ENCODE measurements at regions not wholly inside any gene's neighbourhood (a gene's known extent, or its start where the extent isn't known, plus 50 kb on each side); places are given as distances from the start of the nearest gene placed in this dataset.

DNA sequence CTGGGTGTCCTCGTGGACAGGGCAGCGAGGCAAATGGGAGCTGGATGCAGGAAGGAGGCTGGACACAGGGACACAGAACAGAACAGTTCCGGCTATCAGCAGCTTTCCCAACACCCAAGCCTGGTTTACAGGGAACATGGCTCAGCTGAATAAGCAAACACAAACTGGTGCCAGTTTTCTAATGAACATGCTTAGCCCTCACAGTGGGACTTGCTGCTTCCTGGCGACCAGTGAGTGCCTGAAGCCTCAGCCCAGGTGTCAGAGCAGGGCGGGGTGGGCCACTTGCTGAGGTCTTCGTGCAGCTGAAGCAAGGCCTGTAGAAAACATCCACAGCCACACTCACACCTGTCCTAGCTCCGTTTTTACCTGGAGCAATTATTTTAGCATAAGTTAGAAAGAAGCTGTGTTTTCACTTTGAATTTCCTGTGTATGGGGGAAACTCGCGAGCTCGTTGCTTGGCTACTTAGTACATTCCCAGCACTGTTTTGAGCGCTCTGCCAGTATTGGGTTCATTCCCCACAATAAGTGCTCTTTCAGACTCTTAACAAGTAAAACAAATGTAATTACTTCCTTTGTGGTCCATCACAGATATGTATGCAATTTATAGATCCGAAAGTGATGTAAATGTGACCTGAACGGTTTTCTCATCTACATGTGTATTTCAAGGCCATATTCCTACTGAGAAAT, 261.2 kb upstream of the SHH start:
- H3K27ac ChIP-seq (ENCODE audit: low read depth in 2 of 2, low read length in 2 of 2), result no peak overlapping the region
- FAIRE-seq, result no peak

DNA sequence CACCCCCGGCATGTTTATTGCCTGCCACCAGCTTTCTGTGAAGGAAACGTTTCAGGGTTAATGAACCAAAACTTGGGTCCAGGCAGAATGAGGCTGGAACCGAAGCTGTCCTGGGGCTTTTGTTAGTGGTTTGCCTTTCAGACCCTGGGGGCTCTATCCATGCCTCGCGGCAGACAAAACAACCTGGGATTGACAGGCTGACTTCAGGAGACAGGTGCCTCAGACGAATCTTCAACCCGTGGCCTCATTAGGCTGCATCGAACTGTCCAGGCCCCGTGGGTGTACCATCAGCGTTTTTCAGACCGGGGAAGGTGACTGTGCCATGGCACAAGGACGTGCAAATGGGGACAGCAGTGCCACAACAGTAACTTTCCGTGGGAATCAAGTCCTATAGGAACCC, 259.3 kb upstream of the SHH start:
- Histone ChIP-seq H3K27me3 (ENCODE audit: control insufficient read depth, insufficient read depth, low read length) (no peaks in the 10 kb centered on the region), H3K4me3 (ENCODE audit: low read length in 3 of 3) (no peak overlapping the region), H3K9ac (ENCODE audit: low read length in 3 of 3) (no peak overlapping the region), H3K4me1 (ENCODE audit: control insufficient read depth in 2 of 3, insufficient read depth in 2 of 3, low read depth in 1 of 3, low read length in 3 of 3) (no peaks in the 10 kb centered on the region), H3K9me3 (ENCODE audit: control insufficient read depth in 2 of 3, insufficient read depth in 1 of 3, low read length in 3 of 3) (no peaks in the 10 kb centered on the region), H3K27ac (ENCODE audit: low read depth in 2 of 2, low read length in 2 of 2) (no peak overlapping the region), H3K36me3 (ENCODE audit: control insufficient read depth in 2 of 3, insufficient read depth in 3 of 3, low read length in 3 of 3) (no peaks in the 10 kb centered on the region)
- DNase-seq (peak in 2 of 5 donors; percentile 19 to 24), FAIRE-seq (no peak)
- intact Hi-C loops (cut with DNase I), result no loop called here
- TF ChIP-seq, protein P1, sequence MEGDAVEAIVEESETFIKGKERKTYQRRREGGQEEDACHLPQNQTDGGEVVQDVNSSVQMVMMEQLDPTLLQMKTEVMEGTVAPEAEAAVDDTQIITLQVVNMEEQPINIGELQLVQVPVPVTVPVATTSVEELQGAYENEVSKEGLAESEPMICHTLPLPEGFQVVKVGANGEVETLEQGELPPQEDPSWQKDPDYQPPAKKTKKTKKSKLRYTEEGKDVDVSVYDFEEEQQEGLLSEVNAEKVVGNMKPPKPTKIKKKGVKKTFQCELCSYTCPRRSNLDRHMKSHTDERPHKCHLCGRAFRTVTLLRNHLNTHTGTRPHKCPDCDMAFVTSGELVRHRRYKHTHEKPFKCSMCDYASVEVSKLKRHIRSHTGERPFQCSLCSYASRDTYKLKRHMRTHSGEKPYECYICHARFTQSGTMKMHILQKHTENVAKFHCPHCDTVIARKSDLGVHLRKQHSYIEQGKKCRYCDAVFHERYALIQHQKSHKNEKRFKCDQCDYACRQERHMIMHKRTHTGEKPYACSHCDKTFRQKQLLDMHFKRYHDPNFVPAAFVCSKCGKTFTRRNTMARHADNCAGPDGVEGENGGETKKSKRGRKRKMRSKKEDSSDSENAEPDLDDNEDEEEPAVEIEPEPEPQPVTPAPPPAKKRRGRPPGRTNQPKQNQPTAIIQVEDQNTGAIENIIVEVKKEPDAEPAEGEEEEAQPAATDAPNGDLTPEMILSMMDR (IDR thresholded peaks at IDR 0.05; ENCODE audit: borderline replicate concordance, extremely low read depth, insufficient read depth), result no peak

More for the DNA sequence above, 261.2 kb upstream of the SHH start:
- DNase-seq, result no peak
- intact Hi-C loops (cut with DNase I), result no loop called here
- Histone ChIP-seq H3K4me3 (ENCODE audit: low read length in 3 of 3) (no peak overlapping the region), H3K9ac (ENCODE audit: low read length in 3 of 3) (no peak overlapping the region), H3K4me1 (ENCODE audit: control insufficient read depth in 2 of 3, insufficient read depth in 2 of 3, low read depth in 1 of 3, low read length in 3 of 3) (no peaks in the 10 kb centered on the region), H3K9me3 (ENCODE audit: control insufficient read depth in 2 of 3, insufficient read depth in 1 of 3, low read length in 3 of 3) (no peaks in the 10 kb centered on the region), H3K36me3 (ENCODE audit: control insufficient read depth in 2 of 3, insufficient read depth in 3 of 3, low read length in 3 of 3) (no peaks in the 10 kb centered on the region), H3K27me3 (ENCODE audit: control insufficient read depth, insufficient read depth, low read length) (no peaks in the 10 kb centered on the region)
- TF ChIP-seq, protein P1 (IDR thresholded peaks at IDR 0.05; ENCODE audit: borderline replicate concordance, extremely low read depth, insufficient read depth), result no peak

DNA sequence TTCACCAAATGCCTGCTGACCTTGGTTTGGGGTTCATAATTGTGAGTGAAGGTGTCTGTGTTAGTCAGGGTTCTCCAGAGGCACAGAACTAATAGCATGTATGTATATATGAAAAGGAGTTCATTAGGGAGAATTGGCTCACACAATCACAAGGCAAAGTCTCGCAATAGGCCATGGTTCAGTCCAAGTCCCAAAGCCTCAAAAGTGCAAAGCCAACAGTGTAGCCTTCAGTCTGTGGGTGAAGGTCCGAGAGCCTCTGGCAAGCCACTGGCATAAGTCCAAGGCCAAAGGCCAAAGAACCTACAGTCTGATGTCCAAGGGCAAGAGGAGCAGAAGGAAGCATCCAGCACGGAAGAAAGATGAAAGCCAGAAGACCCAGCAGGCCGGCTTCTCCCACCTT, 257.6 kb upstream of the SHH start:
- TF ChIP-seq, protein P1 (IDR thresholded peaks at IDR 0.05; ENCODE audit: borderline replicate concordance, extremely low read depth, insufficient read depth), result no peak
- no peaks in the 10 kb centered on the region for H3K27me3 ChIP-seq (ENCODE audit: control insufficient read depth, insufficient read depth, low read length)
- no peak for DNase-seq
- H3K4me1 ChIP-seq (ENCODE audit: control insufficient read depth in 2 of 3, insufficient read depth in 2 of 3, low read depth in 1 of 3, low read length in 3 of 3), result no peaks in the 10 kb centered on the region
- intact Hi-C loops (cut with DNase I), result no loop called here
- no peaks in the 10 kb centered on the region for H3K36me3 ChIP-seq (ENCODE audit: control insufficient read depth in 2 of 3, insufficient read depth in 3 of 3, low read length in 3 of 3)
- no peak for FAIRE-seq
- no peak overlapping the region for H3K27ac ChIP-seq (ENCODE audit: low read depth in 2 of 2, low read length in 2 of 2)
- H3K9me3 ChIP-seq (ENCODE audit: control insufficient read depth in 2 of 3, insufficient read depth in 1 of 3, low read length in 3 of 3), result no peaks in the 10 kb centered on the region
- no peak overlapping the region for H3K4me3 ChIP-seq (ENCODE audit: low read length in 3 of 3)
- no peak overlapping the region for H3K9ac ChIP-seq (ENCODE audit: low read length in 3 of 3)

DNA sequence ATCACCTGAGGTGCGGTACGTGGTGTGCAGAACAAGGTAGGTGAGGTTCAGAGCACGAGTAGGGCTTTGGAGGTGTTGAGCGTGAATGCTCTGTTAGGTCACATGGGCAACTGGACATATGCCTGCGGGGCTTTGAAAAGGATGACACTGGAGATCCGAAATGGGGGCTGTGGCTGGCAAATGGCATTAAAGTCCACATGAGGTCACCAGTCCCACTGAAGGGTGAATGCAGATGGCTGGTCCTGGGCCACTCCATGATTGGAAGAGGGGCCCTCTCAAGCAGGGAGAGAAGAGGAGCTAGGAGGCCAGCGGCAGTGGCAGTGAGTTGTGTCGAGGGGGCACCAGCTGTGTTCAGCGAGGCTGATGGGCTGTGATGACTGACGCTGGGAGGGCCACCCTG, 254.9 kb upstream of the SHH start:
- no peaks in the 10 kb centered on the region for H3K4me1 ChIP-seq (ENCODE audit: control insufficient read depth in 2 of 3, insufficient read depth in 2 of 3, low read depth in 1 of 3, low read length in 3 of 3)
- TF ChIP-seq, protein P1 (IDR thresholded peaks at IDR 0.05; ENCODE audit: borderline replicate concordance, extremely low read depth, insufficient read depth), result no peak
- no peak for FAIRE-seq
- intact Hi-C loops (cut with DNase I), result no loop called here
- H3K9me3 ChIP-seq (ENCODE audit: control insufficient read depth in 2 of 3, insufficient read depth in 1 of 3, low read length in 3 of 3), result no peaks in the 10 kb centered on the region
- H3K9ac ChIP-seq (ENCODE audit: low read length in 3 of 3), result no peak overlapping the region
- no peaks in the 10 kb centered on the region for H3K36me3 ChIP-seq (ENCODE audit: control insufficient read depth in 2 of 3, insufficient read depth in 3 of 3, low read length in 3 of 3)
- no peaks in the 10 kb centered on the region for H3K27me3 ChIP-seq (ENCODE audit: control insufficient read depth, insufficient read depth, low read length)
- no peak for DNase-seq
- H3K27ac ChIP-seq (ENCODE audit: low read depth in 2 of 2, low read length in 2 of 2), result no peak overlapping the region
- no peak overlapping the region for H3K4me3 ChIP-seq (ENCODE audit: low read length in 3 of 3)

Measured in kidney (tissue), 13 donors.